GM12878 (cell line): ENCODE measurements at regions not wholly inside any gene's neighbourhood (a gene's known extent, or its start where the extent isn't known, plus 50 kb on each side); places are given as distances from the start of the nearest gene placed in this dataset.

ENCODE experiments used
- ATAC-seq: fragments of 200-7000 bp; cut with Tn5 transposase; 3 replicates; pipeline ENCODE4 v1.9.1; 2020; ENCODE audit warnings: mild to moderate bottlenecking, moderate library complexity
- BruUV-seq: library from RNA; stranded (reverse); fragments of 400-500 nt; replicated peaks from 2 replicates; lab custom pipeline; 2021; lab: Mats Ljungman, UMichigan
- CTCF ChIA-PET: fragments of 300-600 bp; sonication (Branson Sonifier 250); formaldehyde crosslinking; extraction: SDS; loops from one replicate; lab custom pipeline; 2021; ENCODE audit warnings: inconsistent platforms; lab: Yijun Ruan, JAX
- POLR2A ChIA-PET: fragments of 350-600 bp; formaldehyde crosslinking; extraction: SDS; loops from one replicate; lab custom pipeline; 2021; ENCODE audit warnings: inconsistent platforms; lab: Charles Lee
- RAD21 ChIA-PET: fragments of 300-600 bp; sonication (Branson Sonifier 250); formaldehyde crosslinking; loops from one replicate; lab custom pipeline; 2023; ENCODE audit warnings: antibody characterized with exemption; ENCODE audit not compliant: unreplicated experiment; lab: Charles Lee
- SMC1A ChIA-PET: fragments of 300-600 bp; sonication (Branson Sonifier 250); formaldehyde crosslinking; loops from one replicate; lab custom pipeline; 2023; ENCODE audit not compliant: unreplicated experiment, uncharacterized antibody; lab: Charles Lee
- DNase-seq: peaks from one replicate; pipeline ENCODE4 v3.0.0-alpha.2; 2011; ENCODE audit warnings: low read depth, low spot score
- FAIRE-seq: peaks from 3 replicates; lab custom pipeline; 2011; peaks lifted over from hg19 to GRCh38; lab: Jason Lieb, UNC
- H2AFZ ChIP-seq: 2 replicates; pipeline ENCODE4 v1.6.0; 2011; ENCODE audit warnings: low read depth, low read length, control low read depth; ENCODE audit not compliant: control insufficient read depth
- H3K27ac ChIP-seq: 2 replicates; pipeline ENCODE4 v1.5.1; 2011; ENCODE audit warnings: control low read depth; ENCODE audit not compliant: control insufficient read depth, insufficient read depth
- H3K27me3 ChIP-seq, 2 experiments: replicated peaks in 1 of 2; 2 replicates each; pipeline versions ENCODE4 v1.6.0 to v1.6.1; 2011; ENCODE audit warnings: low read length in 1 of 2; ENCODE audit not compliant: control insufficient read depth in 2 of 2, insufficient read depth in 2 of 2
- H3K36me3 ChIP-seq, 2 experiments: 2 replicates each; pipeline ENCODE4 v1.5.1; 2011; ENCODE audit warnings: low read length in 1 of 2; ENCODE audit not compliant: control insufficient read depth in 2 of 2, insufficient read depth in 2 of 2
- H3K4me1 ChIP-seq: 2 replicates; pipeline ENCODE4 v1.6.1; 2011; ENCODE audit warnings: mild to moderate bottlenecking, low read length, moderate library complexity, mixed read lengths; ENCODE audit not compliant: control insufficient read depth, insufficient read depth
- H3K4me2 ChIP-seq: 2 replicates; pipeline ENCODE4 v1.6.0; 2011; ENCODE audit warnings: control low read depth; ENCODE audit not compliant: control insufficient read depth, insufficient read depth
- H3K4me3 ChIP-seq: fragments of 200-600 bp; sonication (generic); 2 replicates; pipeline ENCODE4 v1.5.1; 2016
- H3K79me2 ChIP-seq: 2 replicates; pipeline ENCODE4 v1.6.0; 2011; ENCODE audit warnings: low read length; ENCODE audit not compliant: control insufficient read depth, insufficient read depth
- H3K9ac ChIP-seq: 2 replicates; pipeline ENCODE4 v1.8.0; 2011; ENCODE audit warnings: low read length, control low read depth, mixed read lengths; ENCODE audit not compliant: control insufficient read depth, insufficient read depth
- H3K9me3 ChIP-seq: replicated peaks from 3 replicates; pipeline ENCODE4 v1.5.1; 2011; ENCODE audit warnings: mild to moderate bottlenecking, low read length; ENCODE audit not compliant: control insufficient read depth, insufficient read depth
- H4K20me1 ChIP-seq: 2 replicates; pipeline ENCODE4 v1.6.0; 2011; ENCODE audit not compliant: control insufficient read depth, insufficient read depth
- ATF7 ChIP-seq: fragments of 450-650 bp; IDR thresholded peaks from 2 replicates; pipeline ENCODE4 v1.6.1; 2016; ENCODE audit warnings: low read depth, mild to moderate bottlenecking
- BCL11A ChIP-seq: IDR thresholded peaks from 2 replicates; pipeline ENCODE4 v1.6.1; 2011; ENCODE audit warnings: low read depth, low read length
- BCLAF1 ChIP-seq: fragments of 450-650 bp; IDR thresholded peaks from 2 replicates; pipeline ENCODE4 v1.6.1; 2017; ENCODE audit warnings: antibody characterized with exemption, mild to moderate bottlenecking, moderate library complexity
- EZH2 ChIP-seq: IDR thresholded peaks from 2 replicates; pipeline ENCODE4 v1.6.1; 2012; ENCODE audit warnings: low read depth, mild to moderate bottlenecking, control low read depth, inconsistent platforms, low read length, borderline replicate concordance; ENCODE audit not compliant: control insufficient read depth
- FOXM1 ChIP-seq: IDR thresholded peaks from 2 replicates; pipeline ENCODE4 v1.6.1; 2012; ENCODE audit warnings: low read depth, mild to moderate bottlenecking, inconsistent platforms, low read length, moderate library complexity
- MYC ChIP-seq: IDR thresholded peaks from 2 replicates; pipeline ENCODE4 v1.6.1; 2011; ENCODE audit warnings: mild to moderate bottlenecking, low read length, moderate library complexity, inconsistent platforms; ENCODE audit not compliant: insufficient read depth, insufficient replicate concordance, insufficient read length, severe bottlenecking
- NR2F1 ChIP-seq: fragments of 450-650 bp; conservative IDR thresholded peaks from 2 replicates; pipeline ENCODE4 v1.6.1; 2017; ENCODE audit warnings: mild to moderate bottlenecking
- RELB ChIP-seq: fragments of 450-650 bp; IDR thresholded peaks from 2 replicates; pipeline ENCODE4 v1.6.1; 2017; ENCODE audit warnings: low read depth, mild to moderate bottlenecking, moderate library complexity
- ZNF622 ChIP-seq: fragments of 450-650 bp; IDR thresholded peaks from 2 replicates; pipeline ENCODE4 v1.6.1; 2017; ENCODE audit warnings: mild to moderate bottlenecking, inconsistent platforms
- WGBS: methylation state at CpG from one replicate; pipeline ENCODE4 v1.1.6; 2016; ENCODE audit warnings: low lambda C conversion rate; ENCODE audit not compliant: insufficient replicate concordance, insufficient coverage; ENCODE audit errors: missing lambda C conversion rate; 5-methylcytosine and 5-hydroxymethylcytosine counted together
- in situ Hi-C: fragments of 300-500 bp; cut with MboI; formaldehyde crosslinking; loops from 9 replicates; pipeline ENCODE4 v1.14.3; 2018; ENCODE audit warnings: mixed read lengths
- intact Hi-C: fragments of 100-400 bp; cut with micrococcal nuclease; formaldehyde crosslinking; loops from one replicate; pipeline ENCODE4 v1.14.2; 2022; ENCODE audit not compliant: unreplicated experiment
- TF ChIP-seq, protein P1 (sequence below): fragments of 150-350 bp; IDR thresholded peaks from 2 replicates; pipeline ENCODE4 v1.6.1; 2016; ENCODE audit warnings: low read depth, low read length
- TF ChIP-seq, protein P2 (sequence below): fragments of 450-650 bp; formaldehyde crosslinking; IDR thresholded peaks from 2 replicates; pipeline ENCODE4 v1.5.0; 2022; ENCODE audit warnings: mild to moderate bottlenecking, missing genetic modification characterization

- Histone ChIP-seq H3K36me3 (no peaks in the 10 kb centered on the region), H3K27ac (no peak overlapping the region), H3K9ac (no peak overlapping the region), H2AFZ (peak overlapping the region; percentile 6; the same call in 1 of the 2 replicates), H3K9me3 (no peaks in the 10 kb centered on the region; the same call in 2 of the 3 replicates), H3K4me2 (no peak overlapping the region; the same call in 1 of the 2 replicates), H3K79me2 (no peaks in the 10 kb centered on the region), H3K4me3 (no peak overlapping the region), H3K4me1 (peaks cover 21% of the 10 kb centered on the region), H4K20me1 (no peaks in the 10 kb centered on the region), H3K27me3 (no peaks in the 10 kb centered on the region)
- POLR2A ChIA-PET: interaction anchor here (0.9 kb wide), 1 partner anchor 203 kb away, joined by 3 read pairs; no protein-coding TSS in a partner anchor
- FAIRE-seq (no peak), ATAC-seq (no peak), DNase-seq (no peak)
- SMC1A ChIA-PET: interaction anchor here (1.6 kb wide), 1 partner anchor 11 kb away, joined by 3 read pairs; no protein-coding TSS in a partner anchor
- WGBS: 7% methylated on average over 2 of the region's 2 CpGs
- in situ Hi-C loops (no loop called here), intact Hi-C loops (no loop called here)
- RAD21 ChIA-PET: no interaction called here
- no TSS peak for BruUV-seq
- CTCF ChIA-PET: interaction anchor here (0.6 to 1.2 kb wide), 5 partner anchors 8 to 470 kb away, joined by 3 to 5 read pairs (median 3); no protein-coding TSS in a partner anchor
- TF ChIP-seq ZNF622: no peak
- TF ChIP-seq FOXM1: no peak
- TF ChIP-seq, protein P1, sequence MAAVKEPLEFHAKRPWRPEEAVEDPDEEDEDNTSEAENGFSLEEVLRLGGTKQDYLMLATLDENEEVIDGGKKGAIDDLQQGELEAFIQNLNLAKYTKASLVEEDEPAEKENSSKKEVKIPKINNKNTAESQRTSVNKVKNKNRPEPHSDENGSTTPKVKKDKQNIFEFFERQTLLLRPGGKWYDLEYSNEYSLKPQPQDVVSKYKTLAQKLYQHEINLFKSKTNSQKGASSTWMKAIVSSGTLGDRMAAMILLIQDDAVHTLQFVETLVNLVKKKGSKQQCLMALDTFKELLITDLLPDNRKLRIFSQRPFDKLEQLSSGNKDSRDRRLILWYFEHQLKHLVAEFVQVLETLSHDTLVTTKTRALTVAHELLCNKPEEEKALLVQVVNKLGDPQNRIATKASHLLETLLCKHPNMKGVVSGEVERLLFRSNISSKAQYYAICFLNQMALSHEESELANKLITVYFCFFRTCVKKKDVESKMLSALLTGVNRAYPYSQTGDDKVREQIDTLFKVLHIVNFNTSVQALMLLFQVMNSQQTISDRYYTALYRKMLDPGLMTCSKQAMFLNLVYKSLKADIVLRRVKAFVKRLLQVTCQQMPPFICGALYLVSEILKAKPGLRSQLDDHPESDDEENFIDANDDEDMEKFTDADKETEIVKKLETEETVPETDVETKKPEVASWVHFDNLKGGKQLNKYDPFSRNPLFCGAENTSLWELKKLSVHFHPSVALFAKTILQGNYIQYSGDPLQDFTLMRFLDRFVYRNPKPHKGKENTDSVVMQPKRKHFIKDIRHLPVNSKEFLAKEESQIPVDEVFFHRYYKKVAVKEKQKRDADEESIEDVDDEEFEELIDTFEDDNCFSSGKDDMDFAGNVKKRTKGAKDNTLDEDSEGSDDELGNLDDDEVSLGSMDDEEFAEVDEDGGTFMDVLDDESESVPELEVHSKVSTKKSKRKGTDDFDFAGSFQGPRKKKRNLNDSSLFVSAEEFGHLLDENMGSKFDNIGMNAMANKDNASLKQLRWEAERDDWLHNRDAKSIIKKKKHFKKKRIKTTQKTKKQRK: no peak
- no peak for TF ChIP-seq BCLAF1
- TF ChIP-seq MYC: no peak
- TF ChIP-seq NR2F1: no peak
- no peak for TF ChIP-seq BCL11A
- TF ChIP-seq RELB: no peak
- no peak for TF ChIP-seq ATF7
- TF ChIP-seq, protein P2, sequence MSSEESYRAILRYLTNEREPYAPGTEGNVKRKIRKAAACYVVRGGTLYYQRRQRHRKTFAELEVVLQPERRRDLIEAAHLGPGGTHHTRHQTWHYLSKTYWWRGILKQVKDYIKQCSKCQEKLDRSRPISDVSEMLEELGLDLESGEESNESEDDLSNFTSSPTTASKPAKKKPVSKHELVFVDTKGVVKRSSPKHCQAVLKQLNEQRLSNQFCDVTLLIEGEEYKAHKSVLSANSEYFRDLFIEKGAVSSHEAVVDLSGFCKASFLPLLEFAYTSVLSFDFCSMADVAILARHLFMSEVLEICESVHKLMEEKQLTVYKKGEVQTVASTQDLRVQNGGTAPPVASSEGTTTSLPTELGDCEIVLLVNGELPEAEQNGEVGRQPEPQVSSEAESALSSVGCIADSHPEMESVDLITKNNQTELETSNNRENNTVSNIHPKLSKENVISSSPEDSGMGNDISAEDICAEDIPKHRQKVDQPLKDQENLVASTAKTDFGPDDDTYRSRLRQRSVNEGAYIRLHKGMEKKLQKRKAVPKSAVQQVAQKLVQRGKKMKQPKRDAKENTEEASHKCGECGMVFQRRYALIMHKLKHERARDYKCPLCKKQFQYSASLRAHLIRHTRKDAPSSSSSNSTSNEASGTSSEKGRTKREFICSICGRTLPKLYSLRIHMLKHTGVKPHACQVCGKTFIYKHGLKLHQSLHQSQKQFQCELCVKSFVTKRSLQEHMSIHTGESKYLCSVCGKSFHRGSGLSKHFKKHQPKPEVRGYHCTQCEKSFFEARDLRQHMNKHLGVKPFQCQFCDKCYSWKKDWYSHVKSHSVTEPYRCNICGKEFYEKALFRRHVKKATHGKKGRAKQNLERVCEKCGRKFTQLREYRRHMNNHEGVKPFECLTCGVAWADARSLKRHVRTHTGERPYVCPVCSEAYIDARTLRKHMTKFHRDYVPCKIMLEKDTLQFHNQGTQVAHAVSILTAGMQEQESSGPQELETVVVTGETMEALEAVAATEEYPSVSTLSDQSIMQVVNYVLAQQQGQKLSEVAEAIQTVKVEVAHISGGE (CRISPR knock-in tag): no peak
- no peak for TF ChIP-seq EZH2
Measured at GRCh38 chr13:78402708-78403400, 200.5 kb downstream of the POU4F1 start.
